CD14-positive monocyte (primary cell): ENCODE measurements at regions not wholly inside any gene's neighbourhood (a gene's known extent, or its start where the extent isn't known, plus 50 kb on each side); places are given as distances from the start of the nearest gene placed in this dataset.

Experiments
- DNase-seq, 3 donors: peaks; one replicate each; pipeline ENCODE4 v3.0.0-alpha.2; 2011 to 2022
- H2AFZ ChIP-seq: 2 replicates; pipeline ENCODE4 v1.6.0; 2012; ENCODE audit warnings: mild to moderate bottlenecking, low read depth, low read length, inconsistent platforms; ENCODE audit not compliant: insufficient read depth, poor library complexity, severe bottlenecking
- H3K27ac ChIP-seq, 2 donors: 1 replicate in 1 of 2; 2 replicates in 1 of 2; pipeline ENCODE4 v1.5.1; 2012 to 2013; ENCODE audit warnings: low read length in 2 of 2, control low read depth in 1 of 2, inconsistent platforms in 1 of 2, low read depth in 1 of 2, mild to moderate bottlenecking in 1 of 2
- H3K27me3 ChIP-seq, 2 donors: one replicate each; pipeline versions ENCODE4 v1.6.0 to v1.6.1; 2011 to 2013; ENCODE audit warnings: low read length in 2 of 2; ENCODE audit not compliant: control insufficient read depth in 2 of 2, insufficient read depth in 2 of 2
- H3K36me3 ChIP-seq, 2 donors: replicated peaks in 1 of 2; 1 replicate in 1 of 2; 2 replicates in 1 of 2; pipeline versions ENCODE4 v1.5.1 to v1.6.1; 2012 to 2013; ENCODE audit warnings: low read length in 2 of 2, control low read depth in 1 of 2, inconsistent platforms in 1 of 2, mild to moderate bottlenecking in 1 of 2; ENCODE audit not compliant: insufficient read depth in 2 of 2, control insufficient read depth in 1 of 2
- H3K4me1 ChIP-seq, 2 donors: 1 replicate in 1 of 2; 2 replicates in 1 of 2; pipeline versions ENCODE4 v1.5.1 to v1.6.1; 2012 to 2013; ENCODE audit warnings: low read length in 2 of 2, control low read depth in 1 of 2, inconsistent platforms in 1 of 2, mild to moderate bottlenecking in 1 of 2, moderate library complexity in 1 of 2; ENCODE audit not compliant: insufficient read depth in 2 of 2, control insufficient read depth in 1 of 2
- H3K4me2 ChIP-seq: replicated peaks from 2 replicates; pipeline ENCODE3; 2012; ENCODE audit warnings: low read length, moderate library complexity, mild to moderate bottlenecking; ENCODE audit not compliant: poor library complexity, severe bottlenecking; ENCODE audit errors: extremely low read depth
- H3K4me3 ChIP-seq, 3 experiments: fragments of 200-600 bp in 1 of 3; sonication (generic) in 1 of 3; replicated peaks in 1 of 3; 1 replicate in 2 of 3; 2 replicates in 1 of 3; pipeline ENCODE4 v1.5.1; 2011 to 2013; ENCODE audit warnings: low read length in 3 of 3, mild to moderate bottlenecking in 3 of 3, control low read depth in 2 of 3, low read depth in 2 of 3, inconsistent platforms in 1 of 3, moderate library complexity in 1 of 3
- H3K79me2 ChIP-seq: 2 replicates; pipeline ENCODE4 v1.6.0; 2012; ENCODE audit warnings: mild to moderate bottlenecking, control low read depth, inconsistent platforms, low read length, moderate library complexity; ENCODE audit not compliant: insufficient read depth
- H3K9ac ChIP-seq: 2 replicates; pipeline ENCODE4 v1.6.0; 2017; ENCODE audit warnings: low read length, mild to moderate bottlenecking; ENCODE audit not compliant: insufficient read depth, poor library complexity, severe bottlenecking
- H3K9me3 ChIP-seq, 2 donors: replicated peaks in 1 of 2; 1 replicate in 1 of 2; 2 replicates in 1 of 2; pipeline versions ENCODE4 v1.5.1 to v1.6.1; 2012 to 2013; ENCODE audit warnings: low read length in 2 of 2, control low read depth in 1 of 2; ENCODE audit not compliant: control insufficient read depth in 1 of 2, insufficient read depth in 1 of 2
- H4K20me1 ChIP-seq: 2 replicates; pipeline ENCODE4 v1.6.0; 2012; ENCODE audit warnings: mild to moderate bottlenecking, low read length, control low read depth, moderate library complexity; ENCODE audit not compliant: insufficient read depth
- H3K27ac Mint-ChIP-seq, 7 donors: one replicate each; pipeline ENCODE4 v1.8.0; 2020; ENCODE audit warnings: mild to moderate bottlenecking in 7 of 7, mixed read lengths in 7 of 7, moderate library complexity in 6 of 7, inconsistent platforms in 2 of 7
- H3K27me3 Mint-ChIP-seq, 3 donors: one replicate each; pipeline ENCODE4 v1.8.0; 2021 to 2022; ENCODE audit warnings: low read depth in 3 of 3, mild to moderate bottlenecking in 3 of 3, mixed read lengths in 3 of 3, moderate library complexity in 3 of 3, inconsistent platforms in 1 of 3
- H3K36me3 Mint-ChIP-seq, 2 donors: one replicate each; pipeline ENCODE4 v1.8.0; 2020; ENCODE audit warnings: mixed read lengths in 2 of 2, inconsistent platforms in 1 of 2, mild to moderate bottlenecking in 1 of 2
- H3K4me1 Mint-ChIP-seq: one replicate; pipeline ENCODE4 v1.8.0; 2020; ENCODE audit warnings: mild to moderate bottlenecking, mixed read lengths
- H3K4me3 Mint-ChIP-seq, 2 donors: one replicate each; pipeline ENCODE4 v1.8.0; 2020; ENCODE audit warnings: mild to moderate bottlenecking in 2 of 2, mixed read lengths in 2 of 2, moderate library complexity in 1 of 2
- H3K9me3 Mint-ChIP-seq, 7 donors: one replicate each; pipeline ENCODE4 v1.8.0; 2020 to 2022; ENCODE audit warnings: mixed read lengths in 7 of 7, mild to moderate bottlenecking in 6 of 7, moderate library complexity in 6 of 7, inconsistent platforms in 2 of 7
- WGBS: methylation state at CpG from one replicate; pipeline ENCODE4 v1.1.5; 2013; ENCODE audit warnings: missing lambda C conversion rate; ENCODE audit not compliant: insufficient coverage; 5-methylcytosine and 5-hydroxymethylcytosine counted together
- intact Hi-C, 2 donors: fragments of 100-400 bp; cut with micrococcal nuclease; formaldehyde crosslinking; loops; one replicate each; pipeline versions ENCODE4 v1.15.0 to v1.15.1; 2023
- TF ChIP-seq, protein P1 (sequence below): fragments of 200-600 bp; IDR thresholded peaks from one replicate; pipeline ENCODE4 v1.8.0; 2022; ENCODE audit warnings: antibody characterized with exemption, mild to moderate bottlenecking

DNA sequence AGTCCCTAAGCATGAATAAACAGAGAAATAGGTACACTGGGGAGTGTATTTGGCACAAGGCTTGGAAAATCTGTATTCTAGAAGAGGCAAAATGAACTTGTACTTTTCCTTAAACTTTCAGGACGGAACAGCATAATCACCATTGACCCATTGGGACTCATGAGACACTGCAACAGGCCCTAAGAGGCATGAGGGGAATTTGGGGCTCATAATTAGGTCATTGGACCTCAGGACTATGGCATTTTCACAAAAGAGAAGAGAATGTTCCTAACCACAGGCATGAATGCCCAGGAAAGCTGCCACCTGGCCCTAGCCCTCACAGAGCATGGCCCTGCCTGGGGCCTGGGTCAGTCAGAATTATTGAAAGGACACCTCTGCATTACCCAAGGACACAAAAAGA lies 67.9 kb upstream of the PIK3C3 start:
- no peaks in the 10 kb centered on the region for H3K4me1 ChIP-seq
- Mint-ChIP-seq H3K27me3 (peaks cover 2 to 3% (median 2%) of the 10 kb centered on the region in 3 donors), H3K27ac (no peak overlapping the region)

DNA sequence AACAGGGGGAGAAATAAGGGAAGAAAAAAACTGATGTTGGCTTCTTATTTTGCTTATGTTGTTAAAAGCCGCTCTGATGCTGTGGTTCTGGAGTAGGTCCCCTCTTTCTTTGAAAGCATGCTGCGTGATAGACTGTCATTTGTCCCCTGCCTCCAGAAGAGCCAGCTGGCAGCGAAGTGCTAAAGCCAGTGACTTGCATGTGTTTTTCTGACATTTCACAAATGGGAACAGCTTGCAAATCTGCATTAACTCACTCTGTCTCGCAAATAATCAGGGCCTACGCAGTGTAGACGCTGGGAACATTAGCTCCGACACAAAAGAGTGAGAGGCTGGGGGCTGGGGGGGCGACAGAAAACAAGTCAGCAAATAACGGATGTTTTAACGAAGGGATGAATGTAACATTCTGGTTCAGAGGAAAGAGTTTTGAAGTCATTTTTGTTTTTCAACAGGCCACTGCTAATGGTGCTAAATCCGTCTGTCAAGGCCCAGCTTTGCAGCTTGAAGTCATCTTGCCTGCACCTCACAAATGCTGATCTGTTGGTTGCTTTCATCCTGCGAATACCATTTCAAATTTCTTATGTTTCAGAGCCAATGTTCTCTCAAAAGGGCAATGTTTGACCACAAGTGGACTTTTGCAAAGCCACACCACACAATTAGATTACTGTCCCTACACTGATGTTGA lies 68.8 kb upstream of the PIK3C3 start:
- TF ChIP-seq, protein P1, sequence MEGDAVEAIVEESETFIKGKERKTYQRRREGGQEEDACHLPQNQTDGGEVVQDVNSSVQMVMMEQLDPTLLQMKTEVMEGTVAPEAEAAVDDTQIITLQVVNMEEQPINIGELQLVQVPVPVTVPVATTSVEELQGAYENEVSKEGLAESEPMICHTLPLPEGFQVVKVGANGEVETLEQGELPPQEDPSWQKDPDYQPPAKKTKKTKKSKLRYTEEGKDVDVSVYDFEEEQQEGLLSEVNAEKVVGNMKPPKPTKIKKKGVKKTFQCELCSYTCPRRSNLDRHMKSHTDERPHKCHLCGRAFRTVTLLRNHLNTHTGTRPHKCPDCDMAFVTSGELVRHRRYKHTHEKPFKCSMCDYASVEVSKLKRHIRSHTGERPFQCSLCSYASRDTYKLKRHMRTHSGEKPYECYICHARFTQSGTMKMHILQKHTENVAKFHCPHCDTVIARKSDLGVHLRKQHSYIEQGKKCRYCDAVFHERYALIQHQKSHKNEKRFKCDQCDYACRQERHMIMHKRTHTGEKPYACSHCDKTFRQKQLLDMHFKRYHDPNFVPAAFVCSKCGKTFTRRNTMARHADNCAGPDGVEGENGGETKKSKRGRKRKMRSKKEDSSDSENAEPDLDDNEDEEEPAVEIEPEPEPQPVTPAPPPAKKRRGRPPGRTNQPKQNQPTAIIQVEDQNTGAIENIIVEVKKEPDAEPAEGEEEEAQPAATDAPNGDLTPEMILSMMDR = no peak
- no peak overlapping the region for H2AFZ ChIP-seq
- no peaks in the 10 kb centered on the region for H3K36me3 ChIP-seq
- no peaks in the 10 kb centered on the region for H3K4me1 Mint-ChIP-seq
- no peaks in the 10 kb centered on the region for H3K36me3 Mint-ChIP-seq
- 94% methylated on average over 10 of the region's 12 CpGs for WGBS
- H3K27me3 Mint-ChIP-seq = peaks cover under 1 to 3% (median 2%) of the 10 kb centered on the region in 3 donors
- H3K9me3 ChIP-seq = no peaks in the 10 kb centered on the region
- H3K79me2 ChIP-seq = no peaks in the 10 kb centered on the region
- H3K4me2 ChIP-seq = no peak overlapping the region
- H3K4me3 ChIP-seq = no peak overlapping the region
- H3K27me3 ChIP-seq = no peaks in the 10 kb centered on the region
- no peak overlapping the region for H3K27ac Mint-ChIP-seq
- no peak for DNase-seq
- H3K9me3 Mint-ChIP-seq = peaks cover 0 to 2% (median 0%) of the 10 kb centered on the region in 7 donors
- H3K4me1 ChIP-seq = no peaks in the 10 kb centered on the region
- H3K9ac ChIP-seq = no peak overlapping the region
- intact Hi-C loops = no loop called here
- no peak overlapping the region for H3K4me3 Mint-ChIP-seq
- no peak overlapping the region for H3K27ac ChIP-seq
- H4K20me1 ChIP-seq = no peaks in the 10 kb centered on the region

More for the DNA sequence above, 67.9 kb upstream of the PIK3C3 start:
- Mint-ChIP-seq H3K4me1 (no peaks in the 10 kb centered on the region), H3K4me3 (no peak overlapping the region), H3K9me3 (peaks cover 0 to 2% (median 0%) of the 10 kb centered on the region in 7 donors), H3K36me3 (no peaks in the 10 kb centered on the region)
- no peaks in the 10 kb centered on the region for H3K36me3 ChIP-seq
- no peak overlapping the region for H3K4me3 ChIP-seq
- TF ChIP-seq, protein P1 = no peak
- intact Hi-C loops = no loop called here
- no peak overlapping the region for H3K9ac ChIP-seq
- H3K27ac ChIP-seq = no peak overlapping the region
- H3K4me2 ChIP-seq = no peak overlapping the region
- H4K20me1 ChIP-seq = no peaks in the 10 kb centered on the region
- H3K79me2 ChIP-seq = no peaks in the 10 kb centered on the region
- 83% methylated on average over 1 of the region's 1 CpG for WGBS
- no peaks in the 10 kb centered on the region for H3K9me3 ChIP-seq
- no peak overlapping the region for H2AFZ ChIP-seq
- no peaks in the 10 kb centered on the region for H3K27me3 ChIP-seq
- no peak for DNase-seq
